Body of pancreas (tissue), 4 donors: ENCODE measurements at regions not wholly inside any gene's neighbourhood (a gene's known extent, or its start where the extent isn't known, plus 50 kb on each side); places are given as distances from the start of the nearest gene placed in this dataset.

Experiments used
- POLR2A ChIP-seq, 3 donors: fragments of 450-650 bp; IDR thresholded peaks; one replicate each; pipeline ENCODE4 v1.6.1; 2016; ENCODE audit warnings: antibody characterized with exemption in 3 of 3, mild to moderate bottlenecking in 2 of 3
- TF ChIP-seq, protein P1 (sequence below), 7 experiments: fragments of 450-650 bp in 4 of 7; fragments of 200-600 bp in 3 of 7; sonication (generic) in 3 of 7; IDR thresholded peaks; one replicate each; pipeline ENCODE4 v1.5.1; 2016 to 2019; ENCODE audit warnings: antibody characterized with exemption in 7 of 7

DNA sequence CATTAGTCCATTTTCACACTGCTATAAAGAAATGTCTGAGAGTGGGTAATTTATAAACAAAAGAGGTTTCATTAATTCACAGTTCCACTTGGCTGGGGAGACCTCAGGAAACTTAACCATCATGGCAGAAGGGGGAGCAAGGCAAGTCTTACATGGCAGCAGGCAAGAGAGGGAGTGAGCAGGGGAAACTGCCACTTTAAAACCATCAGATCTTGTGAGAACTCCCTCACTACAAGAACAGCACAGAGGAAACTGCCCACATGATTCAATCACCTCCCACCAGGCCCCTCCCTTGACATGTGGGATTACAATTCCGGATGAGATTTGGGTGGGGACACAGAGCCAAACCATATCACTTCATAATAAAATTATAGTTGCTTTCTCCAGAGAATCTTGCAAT lies 365.5 kb upstream of the ID2 start:
- TF ChIP-seq, protein P1, sequence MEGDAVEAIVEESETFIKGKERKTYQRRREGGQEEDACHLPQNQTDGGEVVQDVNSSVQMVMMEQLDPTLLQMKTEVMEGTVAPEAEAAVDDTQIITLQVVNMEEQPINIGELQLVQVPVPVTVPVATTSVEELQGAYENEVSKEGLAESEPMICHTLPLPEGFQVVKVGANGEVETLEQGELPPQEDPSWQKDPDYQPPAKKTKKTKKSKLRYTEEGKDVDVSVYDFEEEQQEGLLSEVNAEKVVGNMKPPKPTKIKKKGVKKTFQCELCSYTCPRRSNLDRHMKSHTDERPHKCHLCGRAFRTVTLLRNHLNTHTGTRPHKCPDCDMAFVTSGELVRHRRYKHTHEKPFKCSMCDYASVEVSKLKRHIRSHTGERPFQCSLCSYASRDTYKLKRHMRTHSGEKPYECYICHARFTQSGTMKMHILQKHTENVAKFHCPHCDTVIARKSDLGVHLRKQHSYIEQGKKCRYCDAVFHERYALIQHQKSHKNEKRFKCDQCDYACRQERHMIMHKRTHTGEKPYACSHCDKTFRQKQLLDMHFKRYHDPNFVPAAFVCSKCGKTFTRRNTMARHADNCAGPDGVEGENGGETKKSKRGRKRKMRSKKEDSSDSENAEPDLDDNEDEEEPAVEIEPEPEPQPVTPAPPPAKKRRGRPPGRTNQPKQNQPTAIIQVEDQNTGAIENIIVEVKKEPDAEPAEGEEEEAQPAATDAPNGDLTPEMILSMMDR (IDR thresholded peaks at IDR 0.05) = no peak
- no peak for TF ChIP-seq POLR2A (IDR thresholded peaks at IDR 0.05)
